ENCODE measurements at regions not wholly inside any gene's neighbourhood (a gene's known extent, or its start where the extent isn't known, plus 50 kb on each side); places are given as distances from the start of the nearest gene placed in this dataset.

DNA sequence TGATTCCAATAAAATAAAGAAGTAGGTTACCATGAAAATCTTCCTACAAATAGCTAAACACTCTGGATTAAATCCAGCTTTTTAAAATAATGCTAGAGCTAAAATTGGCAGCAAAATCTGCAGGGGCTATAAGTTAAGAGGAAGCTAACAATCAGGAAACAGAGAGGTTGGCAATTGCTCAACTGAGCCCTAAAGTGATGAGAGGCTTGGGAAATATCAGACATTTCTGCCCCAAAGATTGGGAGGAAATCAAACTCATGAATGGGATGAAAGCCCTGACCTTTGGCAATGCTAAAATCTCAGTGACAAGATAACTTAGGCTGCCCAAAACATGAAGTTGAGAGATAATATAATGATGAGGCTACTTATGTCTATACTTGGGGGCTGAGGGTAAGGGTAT, 1437.9 kb downstream of the EFNB2 start:
- H3K27me3 ChIP-seq (replicated peaks in 1 of 4; ENCODE audit: control insufficient read depth in 3 of 4, extremely low read depth in 1 of 4, insufficient read depth in 3 of 4, low read length in 3 of 4) = no peaks in the 10 kb centered on the region
- no peaks in the 10 kb centered on the region for H4K20me1 ChIP-seq (replicated peaks in 1 of 2; ENCODE audit: control insufficient read depth in 1 of 2, insufficient read depth in 2 of 2, low read length in 2 of 2)
- H3K36me3 ChIP-seq (ENCODE audit: control insufficient read depth in 2 of 4, insufficient read depth in 4 of 4, low read length in 3 of 4) = no peaks in the 10 kb centered on the region
- no peak overlapping the region for H3K14ac ChIP-seq (ENCODE audit: insufficient read length)
- no peak overlapping the region for H3K23ac ChIP-seq (ENCODE audit: insufficient read length)
- TF ChIP-seq SIRT6 (IDR thresholded peaks at IDR 0.05; ENCODE audit: low read length) (no peak), CTBP2 (IDR thresholded peaks at IDR 0.05; ENCODE audit: borderline replicate concordance, insufficient read depth, insufficient read length, low read length) (no peak), CREB1 (IDR thresholded peaks at IDR 0.05) (no peak), RFX5 (IDR thresholded peaks at IDR 0.05; ENCODE audit: borderline replicate concordance, low read depth, low read length) (no peak), SP4 (IDR thresholded peaks at IDR 0.05; ENCODE audit: low read length) (no peak)
- TF ChIP-seq, protein P1, sequence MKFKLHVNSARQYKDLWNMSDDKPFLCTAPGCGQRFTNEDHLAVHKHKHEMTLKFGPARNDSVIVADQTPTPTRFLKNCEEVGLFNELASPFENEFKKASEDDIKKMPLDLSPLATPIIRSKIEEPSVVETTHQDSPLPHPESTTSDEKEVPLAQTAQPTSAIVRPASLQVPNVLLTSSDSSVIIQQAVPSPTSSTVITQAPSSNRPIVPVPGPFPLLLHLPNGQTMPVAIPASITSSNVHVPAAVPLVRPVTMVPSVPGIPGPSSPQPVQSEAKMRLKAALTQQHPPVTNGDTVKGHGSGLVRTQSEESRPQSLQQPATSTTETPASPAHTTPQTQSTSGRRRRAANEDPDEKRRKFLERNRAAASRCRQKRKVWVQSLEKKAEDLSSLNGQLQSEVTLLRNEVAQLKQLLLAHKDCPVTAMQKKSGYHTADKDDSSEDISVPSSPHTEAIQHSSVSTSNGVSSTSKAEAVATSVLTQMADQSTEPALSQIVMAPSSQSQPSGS (IDR thresholded peaks at IDR 0.05; ENCODE audit: low read length) = no peak
- H3K18ac ChIP-seq (ENCODE audit: extremely low read depth, low read length) = no peak overlapping the region
- CTCF ChIA-PET (ENCODE audit: partially characterized antibody) = interaction anchor here (0.7 kb wide), 1 partner anchor 526 kb away, joined by 3 read pairs; no protein-coding TSS in a partner anchor
- H2BK12ac ChIP-seq (ENCODE audit: low read depth, low read length) = no peak overlapping the region
- no peak overlapping the region for H2BK120ac ChIP-seq (replicated peaks; ENCODE audit: low read depth, low read length)
- no peak overlapping the region for H3K4me3 ChIP-seq (ENCODE audit: extremely low read depth in 1 of 4, insufficient read depth in 2 of 4, low read depth in 3 of 4, low read length in 4 of 4)
- H2AK5ac ChIP-seq (ENCODE audit: low read depth, low read length) = no peak overlapping the region
- no peak overlapping the region for H2BK20ac ChIP-seq (ENCODE audit: low read length)
- no peak for FAIRE-seq
- H3K4ac ChIP-seq (replicated peaks; ENCODE audit: insufficient read length, low read depth, low read length) = no peak overlapping the region
- H2BK15ac ChIP-seq (ENCODE audit: low read length) = no peak overlapping the region
- DNase-seq (ENCODE audit: low read depth in 1 of 2, low spot score in 2 of 2) = no peak
- H4K8ac ChIP-seq (ENCODE audit: extremely low read depth, insufficient read depth, low read length) = no peak overlapping the region
- H2BK5ac ChIP-seq (ENCODE audit: low read depth, low read length) = no peak overlapping the region
- H3K4me1 ChIP-seq (replicated peaks in 1 of 4; ENCODE audit: control insufficient read depth in 3 of 4, insufficient read depth in 4 of 4, low read length in 3 of 4) = no peaks in the 10 kb centered on the region
- no peaks in the 10 kb centered on the region for H3K79me1 ChIP-seq (ENCODE audit: low read depth, low read length)
- no peak overlapping the region for H4K91ac ChIP-seq (replicated peaks; ENCODE audit: insufficient read length, low read length)
- no peak overlapping the region for H3K4me2 ChIP-seq (ENCODE audit: insufficient read depth in 1 of 2, low read depth in 2 of 2, low read length in 2 of 2)
- H3K56ac ChIP-seq (replicated peaks; ENCODE audit: insufficient read length, low read depth, low read length) = no peak overlapping the region
- no peak overlapping the region for H3K9ac ChIP-seq (replicated peaks in 1 of 4; ENCODE audit: extremely low read depth in 1 of 4, low read depth in 3 of 4, low read length in 3 of 4)
- no peaks in the 10 kb centered on the region for H3K23me2 ChIP-seq (ENCODE audit: low read depth, low read length)
- POLR2A ChIA-PET (ENCODE audit: partially characterized antibody) = no interaction called here
- no peaks in the 10 kb centered on the region for H3K9me3 ChIP-seq (ENCODE audit: insufficient read depth in 2 of 2, low read depth in 1 of 2, low read length in 1 of 2)
- H3K27ac ChIP-seq (ENCODE audit: low read depth, low read length) = no peak overlapping the region
- H2AFZ ChIP-seq (ENCODE audit: low read length) = no peak overlapping the region
- H4K5ac ChIP-seq (ENCODE audit: insufficient read length, low read depth, low read length) = no peak overlapping the region
- H3K79me2 ChIP-seq (ENCODE audit: control insufficient read depth in 1 of 2, insufficient read depth in 2 of 2, low read length in 2 of 2) = no peaks in the 10 kb centered on the region
